ENCODE measurements at regions not wholly inside any gene's neighbourhood (a gene's known extent, or its start where the extent isn't known, plus 50 kb on each side); places are given as distances from the start of the nearest gene placed in this dataset.

GRCh38 chr14:97077253-97077653 lies 280.1 kb downstream of the VRK1 start:
- TF ChIP-seq CTCF (IDR thresholded peaks at IDR 0.05; ENCODE audit: low read depth, low read length) (no peak), POLR2A (IDR thresholded peaks at IDR 0.05; ENCODE audit: extremely low read depth, insufficient read length) (no peak), MAX (IDR thresholded peaks at IDR 0.05; ENCODE audit: low read depth, low read length) (peak; percentile 55)

Data from NB4 (cell line).